Trophoblast cell (in vitro differentiated cells and primary cell): ENCODE measurements at regions not wholly inside any gene's neighbourhood (a gene's known extent, or its start where the extent isn't known, plus 50 kb on each side); places are given as distances from the start of the nearest gene placed in this dataset.

ENCODE experiments used
- DNase-seq, 2 donors: peaks; one replicate each; pipeline ENCODE4 v3.0.0-alpha.2; 2016
- H2AFZ ChIP-seq: 2 replicates; pipeline ENCODE4 v1.6.1; 2013; ENCODE audit warnings: low read length, moderate library complexity, mild to moderate bottlenecking; ENCODE audit not compliant: insufficient read depth, poor library complexity
- H2AK5ac ChIP-seq: 2 replicates; pipeline ENCODE4 v1.6.1; 2013; ENCODE audit warnings: mild to moderate bottlenecking, low read length
- H2BK120ac ChIP-seq: 2 replicates; pipeline ENCODE4 v1.6.1; 2013; ENCODE audit warnings: low read length, mild to moderate bottlenecking, moderate library complexity; ENCODE audit not compliant: insufficient read depth, poor library complexity
- H2BK12ac ChIP-seq: 2 replicates; pipeline ENCODE4 v1.6.1; 2013; ENCODE audit warnings: mild to moderate bottlenecking, low read length, moderate library complexity
- H2BK5ac ChIP-seq: 2 replicates; pipeline ENCODE4 v1.6.1; 2013; ENCODE audit warnings: low read length, low read depth, moderate library complexity, mild to moderate bottlenecking; ENCODE audit not compliant: poor library complexity
- H3K14ac ChIP-seq: 2 replicates; pipeline ENCODE4 v1.6.1; 2013; ENCODE audit warnings: mild to moderate bottlenecking, low read length
- H3K18ac ChIP-seq: 2 replicates; pipeline ENCODE4 v1.6.1; 2013; ENCODE audit warnings: mild to moderate bottlenecking, low read length
- H3K23ac ChIP-seq: 2 replicates; pipeline ENCODE4 v1.6.1; 2013; ENCODE audit warnings: low read length
- H3K27ac ChIP-seq: 2 replicates; pipeline ENCODE4 v1.5.1; 2013; ENCODE audit warnings: low read depth, mild to moderate bottlenecking, inconsistent platforms, low read length, moderate library complexity
- H3K27me3 ChIP-seq: 2 replicates; pipeline ENCODE4 v1.6.1; 2013; ENCODE audit warnings: inconsistent platforms, mild to moderate bottlenecking, low read length, moderate library complexity; ENCODE audit not compliant: insufficient read depth
- H3K36me3 ChIP-seq, 2 experiments: 1 replicate in 1 of 2; 2 replicates in 1 of 2; pipeline ENCODE4 v1.6.1; 2013; ENCODE audit warnings: low read length in 2 of 2, mild to moderate bottlenecking in 2 of 2, moderate library complexity in 1 of 2; ENCODE audit not compliant: insufficient read depth in 2 of 2, control insufficient read depth in 1 of 2
- H3K4ac ChIP-seq: 2 replicates; pipeline ENCODE4 v1.6.1; 2013; ENCODE audit warnings: low read depth, mild to moderate bottlenecking, low read length, moderate library complexity
- H3K4me1 ChIP-seq, 2 experiments: 1 replicate in 1 of 2; 2 replicates in 1 of 2; pipeline ENCODE4 v1.6.1; 2013; ENCODE audit warnings: low read length in 2 of 2, mild to moderate bottlenecking in 2 of 2, moderate library complexity in 1 of 2; ENCODE audit not compliant: insufficient read depth in 2 of 2, control insufficient read depth in 1 of 2
- H3K4me2 ChIP-seq: 2 replicates; pipeline ENCODE4 v1.6.1; 2013; ENCODE audit warnings: inconsistent platforms, mild to moderate bottlenecking, low read length, moderate library complexity
- H3K4me3 ChIP-seq: 2 replicates; pipeline ENCODE4 v1.5.1; 2013; ENCODE audit warnings: mild to moderate bottlenecking, low read depth, low read length, inconsistent platforms
- H3K79me1 ChIP-seq: one replicate; pipeline ENCODE4 v1.6.1; 2013; ENCODE audit warnings: low read length
- H3K79me2 ChIP-seq: 2 replicates; pipeline ENCODE4 v1.6.1; 2013; ENCODE audit warnings: low read length, mild to moderate bottlenecking; ENCODE audit not compliant: control insufficient read depth, insufficient read depth, poor library complexity
- H3K9ac ChIP-seq: 2 replicates; pipeline ENCODE4 v1.6.1; 2013; ENCODE audit warnings: mild to moderate bottlenecking, low read length
- H3K9me3 ChIP-seq: 2 replicates; pipeline ENCODE4 v1.6.1; 2013; ENCODE audit warnings: low read depth, mild to moderate bottlenecking, control low read depth, inconsistent platforms, low read length; ENCODE audit not compliant: insufficient read depth
- H4K12ac ChIP-seq: 2 replicates; pipeline ENCODE4 v1.6.1; 2013; ENCODE audit warnings: low read depth, mild to moderate bottlenecking, low read length, moderate library complexity
- H4K8ac ChIP-seq: 2 replicates; pipeline ENCODE4 v1.6.1; 2013; ENCODE audit warnings: low read depth, mild to moderate bottlenecking, low read length, moderate library complexity
- H4K91ac ChIP-seq: one replicate; pipeline ENCODE4 v1.6.1; 2013; ENCODE audit warnings: low read depth, mild to moderate bottlenecking, low read length, moderate library complexity
- WGBS: extraction: QIAGEN DNeasy Blood & Tissue Kit; methylation state at CpG from one replicate; pipeline ENCODE4 v1.1.7; 2013; ENCODE audit warnings: missing lambda C conversion rate; ENCODE audit not compliant: insufficient read length, insufficient coverage; ENCODE audit errors: extremely low coverage; 5-methylcytosine and 5-hydroxymethylcytosine counted together

- Histone ChIP-seq H4K8ac (no peak overlapping the region), H3K27ac (no peak overlapping the region), H3K4me1 (no peaks in the 10 kb centered on the region), H3K9ac (no peak overlapping the region), H3K79me1 (no peaks in the 10 kb centered on the region), H2AFZ (no peak overlapping the region), H2BK12ac (no peak overlapping the region), H2BK5ac (no peak overlapping the region), H3K9me3 (peaks cover 1% of the 10 kb centered on the region), H2BK120ac (no peak overlapping the region), H3K4me3 (no peak overlapping the region), H3K79me2 (no peaks in the 10 kb centered on the region), H3K4me2 (no peak overlapping the region), H3K36me3 (no peaks in the 10 kb centered on the region), H4K91ac (no peak overlapping the region), H3K27me3 (no peaks in the 10 kb centered on the region), H3K4ac (no peak overlapping the region), H3K23ac (no peak overlapping the region), H2AK5ac (no peak overlapping the region), H3K14ac (no peak overlapping the region), H3K18ac (no peak overlapping the region), H4K12ac (no peak overlapping the region)
- DNase-seq, result no peak
- WGBS, result no CpG with 5 or more reads among the region's 2 CpGs
Observed at GRCh38 chr14:36035675-36036074, 140.8 kb downstream of the PTCSC3 start.

DNA sequence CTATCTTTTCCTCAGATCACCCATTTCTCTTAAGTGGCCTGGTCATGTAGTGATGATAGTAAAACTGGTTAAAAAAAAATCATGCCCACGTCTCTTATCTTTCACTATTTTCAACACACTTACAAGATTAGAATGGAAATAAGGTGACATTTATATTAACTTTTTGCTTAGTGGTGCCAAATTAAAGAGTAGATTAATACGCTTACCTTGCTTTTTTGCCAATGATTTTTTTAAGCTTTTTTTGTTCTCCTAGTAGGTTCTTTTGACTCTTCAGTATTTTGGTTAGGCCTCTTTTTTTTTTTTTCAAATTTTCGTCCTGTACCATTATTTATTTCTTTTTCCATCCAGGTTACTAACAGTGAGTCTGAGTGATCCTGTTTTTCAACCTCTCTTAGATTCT lies 147.9 kb downstream of the PTCSC3 start:
- H3K79me2 ChIP-seq, result no peaks in the 10 kb centered on the region
- H4K91ac ChIP-seq, result no peak overlapping the region
- no peak overlapping the region for H4K8ac ChIP-seq
- H2BK120ac ChIP-seq, result no peak overlapping the region
- H2AFZ ChIP-seq, result no peak overlapping the region
- no peaks in the 10 kb centered on the region for H3K9me3 ChIP-seq
- no peak overlapping the region for H4K12ac ChIP-seq
- H3K36me3 ChIP-seq, result no peaks in the 10 kb centered on the region
- no peak overlapping the region for H3K4me3 ChIP-seq
- H2BK12ac ChIP-seq, result no peak overlapping the region
- no peak overlapping the region for H3K14ac ChIP-seq
- DNase-seq, result no peak
- no CpG with 5 or more reads among the region's 3 CpGs for WGBS
- H3K27ac ChIP-seq, result no peak overlapping the region
- no peak overlapping the region for H3K9ac ChIP-seq
- H3K4me1 ChIP-seq, result no peaks in the 10 kb centered on the region
- no peak overlapping the region for H3K4ac ChIP-seq
- H2BK5ac ChIP-seq, result no peak overlapping the region
- H3K18ac ChIP-seq, result no peak overlapping the region
- no peak overlapping the region for H2AK5ac ChIP-seq
- no peaks in the 10 kb centered on the region for H3K79me1 ChIP-seq
- H3K4me2 ChIP-seq, result no peak overlapping the region
- no peaks in the 10 kb centered on the region for H3K27me3 ChIP-seq
- H3K23ac ChIP-seq, result no peak overlapping the region

DNA sequence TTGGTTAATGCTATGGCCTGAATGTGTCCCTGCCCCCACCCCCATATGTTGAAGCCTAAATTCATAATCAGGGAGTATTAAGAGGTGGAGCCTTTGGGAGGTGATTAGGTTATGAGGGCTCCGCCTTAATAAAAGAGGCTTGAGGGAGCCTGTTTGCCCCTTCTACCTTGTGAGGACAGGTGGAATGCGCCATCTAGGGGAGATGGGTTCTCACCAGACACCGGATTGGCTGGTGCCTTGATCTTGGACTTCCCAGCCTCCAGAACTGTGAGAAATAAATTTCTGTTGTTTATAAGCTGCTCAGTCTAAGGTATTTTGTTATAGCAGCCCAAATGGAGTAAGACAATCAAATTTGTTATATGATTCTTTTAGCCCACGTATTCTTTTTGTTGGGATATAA lies 148.3 kb downstream of the PTCSC3 start:
- H3K18ac ChIP-seq, result no peak overlapping the region
- H3K4me1 ChIP-seq, result no peaks in the 10 kb centered on the region
- no peak overlapping the region for H2BK5ac ChIP-seq
- H3K79me1 ChIP-seq, result no peaks in the 10 kb centered on the region
- DNase-seq, result no peak
- no peak overlapping the region for H3K23ac ChIP-seq
- no peak overlapping the region for H2AK5ac ChIP-seq
- no peak overlapping the region for H3K27ac ChIP-seq
- no peaks in the 10 kb centered on the region for H3K9me3 ChIP-seq
- no peak overlapping the region for H3K4me3 ChIP-seq
- no peak overlapping the region for H4K12ac ChIP-seq
- H3K9ac ChIP-seq, result no peak overlapping the region
- no peak overlapping the region for H3K4ac ChIP-seq
- WGBS, result no CpG with 5 or more reads among the region's 4 CpGs
- H2BK12ac ChIP-seq, result no peak overlapping the region
- H3K36me3 ChIP-seq, result no peaks in the 10 kb centered on the region
- no peaks in the 10 kb centered on the region for H3K27me3 ChIP-seq
- no peak overlapping the region for H4K91ac ChIP-seq
- no peak overlapping the region for H3K14ac ChIP-seq
- no peak overlapping the region for H2AFZ ChIP-seq
- no peak overlapping the region for H3K4me2 ChIP-seq
- no peak overlapping the region for H4K8ac ChIP-seq
- no peaks in the 10 kb centered on the region for H3K79me2 ChIP-seq
- no peak overlapping the region for H2BK120ac ChIP-seq

DNA sequence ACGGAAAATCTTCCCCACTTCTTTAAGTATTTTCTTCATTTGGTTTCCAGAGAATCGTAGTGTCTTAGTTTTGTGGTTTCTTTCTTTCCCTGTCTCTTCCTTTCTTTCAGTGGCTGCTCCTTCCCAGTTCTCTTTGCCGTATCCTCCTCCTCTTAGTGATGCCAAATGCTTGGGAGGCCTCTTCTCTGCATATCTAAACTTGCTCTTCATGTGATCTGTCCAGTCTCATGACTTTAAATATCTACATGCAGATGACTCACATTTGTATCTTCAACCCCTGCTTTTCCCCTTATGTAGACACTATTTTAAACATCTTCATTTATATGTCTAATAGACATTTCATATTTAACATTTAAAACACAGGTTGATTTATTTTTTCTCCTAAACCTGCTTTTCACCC lies 149.2 kb downstream of the PTCSC3 start:
- Histone ChIP-seq H3K4me1 (no peaks in the 10 kb centered on the region), H2BK5ac (no peak overlapping the region), H4K12ac (no peak overlapping the region), H3K4ac (no peak overlapping the region), H3K36me3 (no peaks in the 10 kb centered on the region), H2BK12ac (no peak overlapping the region), H3K23ac (no peak overlapping the region), H2AK5ac (no peak overlapping the region), H3K27ac (no peak overlapping the region), H4K8ac (no peak overlapping the region), H3K4me3 (no peak overlapping the region), H3K14ac (no peak overlapping the region), H3K79me2 (no peaks in the 10 kb centered on the region), H3K9ac (no peak overlapping the region), H3K4me2 (no peak overlapping the region), H2AFZ (no peak overlapping the region), H3K9me3 (no peaks in the 10 kb centered on the region), H2BK120ac (no peak overlapping the region), H3K79me1 (no peaks in the 10 kb centered on the region), H3K18ac (no peak overlapping the region), H3K27me3 (no peaks in the 10 kb centered on the region), H4K91ac (no peak overlapping the region)
- no peak for DNase-seq
- WGBS, result no CpG with 5 or more reads among the region's 3 CpGs
